H9 (cell line): ENCODE measurements at regions not wholly inside any gene's neighbourhood (a gene's known extent, or its start where the extent isn't known, plus 50 kb on each side); places are given as distances from the start of the nearest gene placed in this dataset.

ENCODE experiments used
- DNase-seq: peaks from one replicate; pipeline ENCODE4 v3.0.0-alpha.2; 2017
- H2AFZ ChIP-seq: one replicate; pipeline ENCODE4 v1.6.1; 2013; ENCODE audit warnings: mild to moderate bottlenecking, low read length, control low read depth, moderate library complexity
- H2AK5ac ChIP-seq: 2 replicates; pipeline ENCODE4 v1.6.1; 2013; ENCODE audit warnings: low read length, control low read depth, mixed read lengths; ENCODE audit not compliant: insufficient read length
- H2BK120ac ChIP-seq: one replicate; pipeline ENCODE4 v1.6.1; 2013; ENCODE audit warnings: low read depth, mild to moderate bottlenecking, low read length, control low read depth, inconsistent platforms; ENCODE audit not compliant: poor library complexity, severe bottlenecking
- H2BK12ac ChIP-seq: 2 replicates; pipeline ENCODE4 v1.6.1; 2013; ENCODE audit warnings: low read length, control low read depth, mixed read lengths, low read depth; ENCODE audit not compliant: insufficient read length
- H2BK15ac ChIP-seq: 2 replicates; pipeline ENCODE4 v1.6.1; 2013; ENCODE audit warnings: low read depth, low read length, control low read depth
- H2BK20ac ChIP-seq: one replicate; pipeline ENCODE4 v1.6.1; 2013; ENCODE audit warnings: low read depth, mild to moderate bottlenecking, low read length, control low read depth, inconsistent platforms; ENCODE audit not compliant: poor library complexity, severe bottlenecking
- H2BK5ac ChIP-seq: 2 replicates; pipeline ENCODE4 v1.6.1; 2013; ENCODE audit warnings: low read length, control low read depth, mixed read lengths; ENCODE audit not compliant: insufficient read length
- H3K14ac ChIP-seq: 2 replicates; pipeline ENCODE4 v1.6.1; 2013; ENCODE audit warnings: low read length, control low read depth; ENCODE audit not compliant: insufficient read depth
- H3K18ac ChIP-seq: 2 replicates; pipeline ENCODE4 v1.6.1; 2013; ENCODE audit warnings: low read depth, mild to moderate bottlenecking, mixed read lengths, low read length, control low read depth; ENCODE audit not compliant: insufficient read length
- H3K23ac ChIP-seq: 2 replicates; pipeline ENCODE4 v1.6.1; 2013; ENCODE audit warnings: low read length, control low read depth, mixed read lengths, low read depth; ENCODE audit not compliant: insufficient read length
- H3K23me2 ChIP-seq: 2 replicates; pipeline ENCODE4 v1.6.1; 2013; ENCODE audit warnings: low read depth, mild to moderate bottlenecking, mixed read lengths, low read length, control low read depth; ENCODE audit not compliant: insufficient read length, poor library complexity, severe bottlenecking
- H3K27ac ChIP-seq: 2 replicates; pipeline ENCODE4 v1.5.1; 2013; ENCODE audit warnings: low read length, control low read depth, mixed read lengths, low read depth; ENCODE audit not compliant: insufficient read length
- H3K27me3 ChIP-seq: 2 replicates; pipeline ENCODE4 v1.6.1; 2013; ENCODE audit warnings: low read length, control low read depth, inconsistent platforms; ENCODE audit not compliant: insufficient read depth
- H3K4ac ChIP-seq: 2 replicates; pipeline ENCODE4 v1.6.1; 2013; ENCODE audit warnings: low read depth, mild to moderate bottlenecking, control low read depth, inconsistent platforms, low read length, moderate library complexity
- H3K4me1 ChIP-seq: 2 replicates; pipeline ENCODE4 v1.6.1; 2013; ENCODE audit warnings: low read length, control low read depth, inconsistent platforms; ENCODE audit not compliant: insufficient read depth
- H3K4me2 ChIP-seq: 2 replicates; pipeline ENCODE4 v1.6.1; 2013; ENCODE audit warnings: low read length, control low read depth, mixed read lengths; ENCODE audit not compliant: insufficient read length, insufficient read depth
- H3K56ac ChIP-seq: 2 replicates; pipeline ENCODE4 v1.6.1; 2013; ENCODE audit warnings: low read depth, mild to moderate bottlenecking, mixed read lengths, low read length, control low read depth; ENCODE audit not compliant: insufficient read length
- H3K79me1 ChIP-seq: 2 replicates; pipeline ENCODE4 v1.6.1; 2013; ENCODE audit warnings: low read depth, mild to moderate bottlenecking, moderate library complexity, low read length, control low read depth, inconsistent platforms; ENCODE audit not compliant: insufficient read depth, poor library complexity, severe bottlenecking
- H3K79me2 ChIP-seq: 2 replicates; pipeline ENCODE4 v1.6.1; 2013; ENCODE audit warnings: low read length, control low read depth, inconsistent platforms; ENCODE audit not compliant: insufficient read depth
- H3K9ac ChIP-seq: 2 replicates; pipeline ENCODE4 v1.6.1; 2013; ENCODE audit warnings: low read length, control low read depth, mixed read lengths; ENCODE audit not compliant: insufficient read length; ENCODE audit errors: extremely low read depth
- H3K9me3 ChIP-seq: one replicate; pipeline ENCODE4 v1.6.1; 2013; ENCODE audit warnings: low read depth, low read length, inconsistent platforms; ENCODE audit not compliant: control insufficient read depth
- H3T11ph ChIP-seq: one replicate; pipeline ENCODE4 v1.6.1; 2013; ENCODE audit warnings: mild to moderate bottlenecking, low read length, control low read depth, inconsistent platforms
- H4K20me1 ChIP-seq: one replicate; pipeline ENCODE4 v1.6.1; 2013; ENCODE audit not compliant: control insufficient read depth, insufficient read length, insufficient read depth
- H4K5ac ChIP-seq: 2 replicates; pipeline ENCODE4 v1.6.1; 2013; ENCODE audit warnings: low read depth, mild to moderate bottlenecking, mixed read lengths, low read length, control low read depth; ENCODE audit not compliant: insufficient read length
- H4K8ac ChIP-seq: replicated peaks from 2 replicates; pipeline ENCODE4 v1.6.1; 2013; ENCODE audit warnings: low read length, control low read depth, mixed read lengths, low read depth; ENCODE audit not compliant: insufficient read length
- H4K91ac ChIP-seq: 2 replicates; pipeline ENCODE4 v1.6.1; 2013; ENCODE audit warnings: low read depth, mild to moderate bottlenecking, moderate library complexity, mixed read lengths, low read length, control low read depth; ENCODE audit not compliant: insufficient read length
- H3K27ac Mint-ChIP-seq, 3 experiments: 2 replicates in 2 of 3; 3 replicates in 1 of 3; pipeline ENCODE4 v1.8.0; 2020 to 2021; ENCODE audit warnings: mixed read lengths in 3 of 3, mild to moderate bottlenecking in 1 of 3, moderate library complexity in 1 of 3
- H3K27me3 Mint-ChIP-seq: 2 replicates; pipeline ENCODE4 v1.8.0; 2021; ENCODE audit warnings: low read depth, mild to moderate bottlenecking, moderate library complexity, mixed read lengths
- H3K36me3 Mint-ChIP-seq, 3 experiments: 2 replicates in 2 of 3; 3 replicates in 1 of 3; pipeline ENCODE4 v1.8.0; 2020 to 2021; ENCODE audit warnings: low read depth in 3 of 3, mixed read lengths in 3 of 3; ENCODE audit not compliant: insufficient read depth in 1 of 3
- H3K4me1 Mint-ChIP-seq, 2 experiments: 2 replicates each; pipeline ENCODE4 v1.8.0; 2020; ENCODE audit warnings: mixed read lengths in 2 of 2
- H3K4me3 Mint-ChIP-seq, 2 experiments: 2 replicates in 1 of 2; 3 replicates in 1 of 2; pipeline ENCODE4 v1.8.0; 2020 to 2021; ENCODE audit warnings: mild to moderate bottlenecking in 2 of 2, mixed read lengths in 2 of 2, moderate library complexity in 1 of 2
- H3K9me3 Mint-ChIP-seq, 2 experiments: 2 replicates in 1 of 2; 3 replicates in 1 of 2; pipeline ENCODE4 v1.8.0; 2020; ENCODE audit warnings: mild to moderate bottlenecking in 2 of 2, mixed read lengths in 2 of 2, moderate library complexity in 1 of 2
- WGBS: extraction: QIAGEN DNeasy Blood & Tissue Kit; methylation state at CpG from one replicate; pipeline ENCODE4 v1.1.7; 2013; ENCODE audit warnings: missing lambda C conversion rate, low lambda C conversion rate, mixed read lengths; ENCODE audit not compliant: insufficient read length; ENCODE audit errors: extremely low coverage; 5-methylcytosine and 5-hydroxymethylcytosine counted together
- TF ChIP-seq, protein P1 (sequence below): fragments of 200-600 bp; sonication (generic); conservative IDR thresholded peaks from 3 replicates; pipeline ENCODE4 v1.8.0; 2021; ENCODE audit warnings: antibody characterized with exemption, mild to moderate bottlenecking

DNA sequence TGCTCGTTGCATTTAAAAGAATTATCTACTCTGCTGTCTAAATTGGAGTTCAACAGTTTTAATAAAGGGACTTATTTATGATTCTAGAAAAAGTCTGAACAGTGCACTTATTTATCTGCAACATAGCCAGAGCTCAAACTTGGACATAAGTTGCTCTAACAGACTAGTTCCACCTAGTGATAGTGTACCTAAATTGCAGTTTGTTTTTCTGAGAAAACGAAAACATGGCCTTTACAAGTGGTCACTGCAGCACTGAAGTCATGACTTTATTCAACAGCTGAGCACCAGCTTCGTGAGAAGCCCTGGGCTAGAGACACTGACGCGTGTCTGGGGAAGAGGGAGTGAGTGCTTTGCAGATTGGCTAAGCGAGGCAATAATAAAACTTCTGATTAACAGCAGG lies 77.3 kb upstream of the IGSF1 start:
- H3K4me3 Mint-ChIP-seq: peak overlapping the region in 1 of 2 experiments; percentile 9; a peak in 1 of 5 replicates
- Histone ChIP-seq H3K79me1 (no peaks in the 10 kb centered on the region), H4K8ac (no peak overlapping the region), H3K79me2 (no peaks in the 10 kb centered on the region), H3K23me2 (no peaks in the 10 kb centered on the region), H3K9me3 (no peaks in the 10 kb centered on the region), H3K18ac (no peak overlapping the region), H4K20me1 (no peaks in the 10 kb centered on the region), H3K4me2 (no peak overlapping the region), H3K27ac (no peak overlapping the region), H4K5ac (no peak overlapping the region), H2BK15ac (no peak overlapping the region), H2AFZ (no peak overlapping the region), H3K9ac (no peak overlapping the region), H3K4ac (no peak overlapping the region), H3K14ac (no peak overlapping the region), H3K56ac (no peak overlapping the region), H2BK12ac (no peak overlapping the region), H4K91ac (no peak overlapping the region), H3K27me3 (no peaks in the 10 kb centered on the region), H2BK20ac (no peak overlapping the region), H3K23ac (no peak overlapping the region), H2BK5ac (no peak overlapping the region), H2AK5ac (no peak overlapping the region), H3T11ph (no peak overlapping the region), H2BK120ac (no peak overlapping the region), H3K4me1 (peaks cover 15% of the 10 kb centered on the region)
- H3K27me3 Mint-ChIP-seq: no peaks in the 10 kb centered on the region
- WGBS: no CpG with 5 or more reads among the region's 6 CpGs
- no peak for DNase-seq
- TF ChIP-seq, protein P1, sequence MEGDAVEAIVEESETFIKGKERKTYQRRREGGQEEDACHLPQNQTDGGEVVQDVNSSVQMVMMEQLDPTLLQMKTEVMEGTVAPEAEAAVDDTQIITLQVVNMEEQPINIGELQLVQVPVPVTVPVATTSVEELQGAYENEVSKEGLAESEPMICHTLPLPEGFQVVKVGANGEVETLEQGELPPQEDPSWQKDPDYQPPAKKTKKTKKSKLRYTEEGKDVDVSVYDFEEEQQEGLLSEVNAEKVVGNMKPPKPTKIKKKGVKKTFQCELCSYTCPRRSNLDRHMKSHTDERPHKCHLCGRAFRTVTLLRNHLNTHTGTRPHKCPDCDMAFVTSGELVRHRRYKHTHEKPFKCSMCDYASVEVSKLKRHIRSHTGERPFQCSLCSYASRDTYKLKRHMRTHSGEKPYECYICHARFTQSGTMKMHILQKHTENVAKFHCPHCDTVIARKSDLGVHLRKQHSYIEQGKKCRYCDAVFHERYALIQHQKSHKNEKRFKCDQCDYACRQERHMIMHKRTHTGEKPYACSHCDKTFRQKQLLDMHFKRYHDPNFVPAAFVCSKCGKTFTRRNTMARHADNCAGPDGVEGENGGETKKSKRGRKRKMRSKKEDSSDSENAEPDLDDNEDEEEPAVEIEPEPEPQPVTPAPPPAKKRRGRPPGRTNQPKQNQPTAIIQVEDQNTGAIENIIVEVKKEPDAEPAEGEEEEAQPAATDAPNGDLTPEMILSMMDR: peak; percentile 54
- peaks cover 0 to 9% (median 8%) of the 10 kb centered on the region in 3 experiments; a peak in 5 of 7 replicates for H3K36me3 Mint-ChIP-seq
- H3K27ac Mint-ChIP-seq: peak overlapping the region; percentile 24 to 82 (median 35); a peak in 3 of 7 replicates
- H3K9me3 Mint-ChIP-seq: no peaks in the 10 kb centered on the region
- peaks cover 50% of the 10 kb centered on the region in 2 experiments for H3K4me1 Mint-ChIP-seq
